HS-27A (cell line): ENCODE measurements at regions not wholly inside any gene's neighbourhood (a gene's known extent, or its start where the extent isn't known, plus 50 kb on each side); places are given as distances from the start of the nearest gene placed in this dataset.

Experiments
- DNase-seq: peaks from one replicate; pipeline ENCODE4 v3.0.0-alpha.2; 2012; ENCODE audit warnings: low read depth, missing footprints

DNA sequence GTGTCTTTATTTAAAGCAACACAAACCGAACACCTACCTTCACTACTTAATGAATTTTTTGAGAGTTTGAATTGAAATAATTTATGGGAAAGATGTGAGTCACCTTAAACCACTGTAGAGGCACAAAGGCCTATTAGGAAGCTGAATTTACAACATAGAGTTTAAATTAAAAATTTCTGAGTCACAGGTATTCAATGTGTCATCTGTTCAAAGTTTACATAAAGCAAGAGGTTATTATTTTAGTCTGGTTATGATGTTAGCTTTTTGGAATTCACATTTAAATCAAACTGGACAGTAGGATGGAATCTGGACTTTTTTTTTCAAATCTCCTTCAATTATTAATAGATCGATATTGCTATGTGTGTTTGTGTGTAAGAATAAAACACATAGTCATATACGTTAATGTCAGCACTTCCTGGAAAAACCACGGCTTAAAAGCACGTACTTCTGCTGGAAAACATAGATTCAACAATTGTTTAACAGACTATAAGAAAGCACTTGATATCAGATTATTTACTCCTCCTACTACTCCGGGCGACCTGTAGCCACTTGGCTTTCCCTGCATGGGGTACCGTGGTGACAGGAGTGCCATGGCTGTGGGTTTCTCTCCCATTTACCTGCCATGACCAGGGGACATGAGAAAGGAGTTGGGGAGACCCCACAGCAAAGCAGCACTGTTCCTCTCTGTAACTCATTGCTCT is 638.6 kb downstream of the SEMA5A start:
- peak; percentile 61 for DNase-seq

DNA sequence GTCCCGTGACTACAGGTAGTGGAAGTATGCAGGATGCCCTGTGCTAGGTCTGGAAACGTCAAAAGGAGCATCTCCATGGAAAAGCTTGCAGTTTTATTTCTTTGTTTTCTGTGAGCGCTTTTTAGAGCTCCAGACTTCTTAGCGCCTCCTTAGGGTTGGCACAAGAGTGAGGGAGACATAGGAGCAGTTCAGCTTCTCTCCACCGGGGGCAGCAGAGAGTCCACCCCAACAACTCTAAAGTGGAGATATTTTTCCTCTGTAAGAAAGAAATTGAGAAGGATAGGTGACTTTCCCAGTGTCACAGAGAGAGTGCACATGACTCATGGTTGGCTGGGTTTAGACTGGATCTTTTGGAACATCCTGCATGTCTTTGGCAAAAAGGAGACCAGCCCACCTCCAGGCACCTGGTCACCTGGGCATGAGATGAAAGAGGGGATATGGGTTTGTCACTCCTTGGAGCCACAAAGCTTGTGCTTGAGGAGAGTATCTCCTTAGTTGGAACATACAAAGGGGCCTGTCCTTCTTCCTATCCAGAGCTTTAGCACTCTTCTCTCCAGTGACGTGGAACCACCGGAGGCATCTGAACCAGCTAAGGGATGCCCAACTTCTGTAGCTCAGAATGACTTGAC is 637.7 kb downstream of the SEMA5A start:
- peak; percentile 35 for DNase-seq

DNA sequence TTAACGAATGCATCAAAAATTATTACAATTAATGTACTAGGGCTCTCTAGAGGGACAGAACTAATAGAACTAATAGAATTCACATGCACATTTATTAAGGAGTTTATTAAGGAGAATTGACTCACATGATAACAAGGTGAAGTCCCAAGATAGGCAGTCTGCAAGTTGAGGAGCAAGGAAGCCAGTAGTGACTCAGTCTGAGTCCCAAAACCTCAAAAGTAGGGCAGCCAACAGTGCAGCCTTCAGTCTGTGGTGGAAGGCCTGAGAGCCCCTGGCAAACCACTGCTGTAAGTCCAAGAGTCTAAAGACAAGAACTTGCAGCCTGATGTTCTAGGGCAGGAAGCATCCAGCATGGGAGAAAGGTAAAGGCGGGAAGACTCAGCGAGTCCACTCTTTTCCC is 633.8 kb downstream of the SEMA5A start:
- DNase-seq = no peak

DNA sequence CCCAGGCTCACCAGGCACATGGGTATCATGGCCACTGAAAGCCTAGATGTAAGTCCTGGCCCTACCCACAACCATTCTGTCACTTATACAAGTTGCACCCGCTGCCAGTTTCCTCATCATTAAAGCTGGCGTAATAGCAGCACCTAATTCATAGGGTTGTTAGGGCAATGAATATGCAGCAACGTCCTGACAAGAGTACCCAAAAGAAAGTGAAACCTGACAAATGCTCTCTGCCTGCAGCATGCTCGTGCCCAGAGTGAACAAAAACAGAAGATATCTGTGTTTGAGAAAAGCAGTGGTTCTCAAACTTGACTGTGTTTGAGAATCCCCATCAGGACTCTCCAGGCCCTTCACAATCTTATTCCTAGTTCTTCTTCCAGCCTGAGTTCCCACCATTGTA is 632.4 kb downstream of the SEMA5A start:
- no peak for DNase-seq

DNA sequence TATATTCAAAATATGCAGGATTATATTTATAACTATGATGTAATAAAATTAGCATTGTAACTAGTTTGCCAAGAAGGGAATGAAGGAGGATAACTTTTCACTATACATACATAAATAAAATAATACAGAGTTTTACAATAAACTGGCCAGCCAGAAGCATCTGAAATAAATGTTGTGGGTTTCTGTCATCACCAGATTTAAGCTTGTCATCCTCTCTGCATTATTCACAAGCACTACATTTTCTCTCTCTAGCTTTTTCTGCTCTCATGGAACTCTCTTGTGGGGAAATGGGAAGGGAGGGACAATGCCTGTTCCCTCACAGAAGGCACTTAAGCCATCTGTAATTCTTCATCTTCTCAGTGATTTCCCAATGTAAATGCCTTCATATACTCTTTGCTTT is 626.8 kb downstream of the SEMA5A start:
- DNase-seq = no peak

DNA sequence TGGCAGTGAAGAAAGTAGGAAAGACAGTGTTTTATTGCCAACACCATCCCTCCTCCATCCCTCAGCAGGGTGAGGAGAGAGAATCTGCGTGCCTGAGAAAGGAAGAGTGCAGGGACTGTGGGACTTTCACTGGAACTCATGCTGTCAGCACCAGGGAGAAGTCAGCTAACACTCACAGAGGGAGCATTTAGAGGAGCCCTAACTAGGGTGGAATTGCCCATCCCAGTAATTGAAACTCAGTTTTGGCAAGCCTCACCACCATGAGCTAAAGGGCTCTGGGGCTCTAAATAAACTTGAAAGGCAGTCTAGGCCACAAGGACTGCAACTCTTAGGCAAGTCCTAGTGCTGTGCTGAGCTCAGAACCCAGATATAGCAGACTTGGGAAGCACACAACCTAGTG is 622.3 kb downstream of the SEMA5A start:
- no peak for DNase-seq

DNA sequence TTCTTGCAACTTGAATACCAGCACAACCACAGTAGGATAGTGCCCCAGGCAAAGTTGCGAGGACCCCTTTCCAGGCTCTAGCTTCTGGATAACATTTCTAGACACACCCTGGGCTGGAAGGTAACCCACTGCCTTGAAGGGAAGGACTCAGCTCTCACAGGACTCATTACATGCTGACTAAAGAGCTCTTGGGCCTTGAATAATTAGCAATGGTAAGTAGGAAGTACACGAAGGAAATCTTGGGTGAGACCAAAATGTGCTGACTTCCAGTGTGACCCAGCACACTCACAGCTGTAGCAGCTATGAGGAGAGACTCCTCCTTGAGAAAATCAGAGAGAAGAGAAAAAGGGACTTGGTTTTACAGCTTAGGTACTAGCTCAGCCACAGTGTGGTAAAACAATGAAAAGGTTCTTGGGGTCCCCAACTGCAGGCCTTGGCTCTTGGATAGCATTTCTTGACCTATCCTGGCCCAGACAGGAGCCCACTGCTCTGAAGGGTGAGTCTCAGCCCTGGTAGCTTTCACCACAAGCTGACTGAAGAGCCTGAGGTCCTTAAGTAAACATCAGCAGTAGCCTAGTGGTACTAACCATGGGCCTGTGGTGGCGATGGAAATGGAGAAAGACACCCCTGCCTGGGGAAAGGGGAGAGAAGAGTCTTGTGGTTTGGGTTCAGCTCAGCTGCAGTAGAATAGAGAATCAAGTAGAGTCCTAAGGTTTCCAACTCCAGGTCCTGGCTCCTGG is 621.7 kb downstream of the SEMA5A start:
- DNase-seq = no peak

DNA sequence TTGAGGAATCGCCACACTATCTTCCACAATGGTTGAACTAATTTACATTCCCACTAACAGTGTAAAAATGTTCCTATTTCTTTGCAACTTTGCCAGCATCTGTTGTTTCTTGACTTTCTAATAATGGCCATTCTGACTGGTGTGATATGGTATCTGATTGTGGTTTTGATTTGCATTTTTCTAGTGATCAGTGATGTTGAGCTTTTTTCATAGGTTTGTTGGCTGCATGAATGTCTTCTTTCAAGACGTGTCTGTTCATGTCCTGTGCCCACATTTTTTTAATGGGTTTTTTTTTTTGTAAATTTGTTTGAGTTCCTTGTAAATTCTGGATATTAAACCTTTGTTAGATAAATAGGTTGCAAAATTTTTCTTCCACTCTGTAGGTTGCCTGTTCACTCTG is 615.9 kb downstream of the SEMA5A start:
- DNase-seq = no peak

DNA sequence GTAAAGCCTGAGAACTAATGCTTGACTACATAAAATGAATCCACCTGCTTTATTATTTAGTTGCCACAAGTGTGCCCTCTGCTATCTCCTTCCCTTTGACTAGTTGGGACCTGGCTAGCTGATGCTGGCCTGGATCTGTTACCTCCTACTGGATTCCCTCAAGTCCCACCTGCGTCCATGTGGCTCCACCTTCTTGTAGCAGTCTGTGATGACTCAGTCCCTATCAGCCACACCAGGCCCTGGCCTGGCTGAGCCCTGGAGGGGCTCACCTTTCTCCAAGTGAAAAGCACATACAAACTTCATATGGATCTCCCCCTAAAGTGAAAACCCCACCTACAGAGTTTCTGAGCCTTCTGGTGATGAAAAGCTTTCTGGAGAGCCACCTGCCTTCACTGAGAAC is 611.4 kb downstream of the SEMA5A start:
- no peak for DNase-seq

DNA sequence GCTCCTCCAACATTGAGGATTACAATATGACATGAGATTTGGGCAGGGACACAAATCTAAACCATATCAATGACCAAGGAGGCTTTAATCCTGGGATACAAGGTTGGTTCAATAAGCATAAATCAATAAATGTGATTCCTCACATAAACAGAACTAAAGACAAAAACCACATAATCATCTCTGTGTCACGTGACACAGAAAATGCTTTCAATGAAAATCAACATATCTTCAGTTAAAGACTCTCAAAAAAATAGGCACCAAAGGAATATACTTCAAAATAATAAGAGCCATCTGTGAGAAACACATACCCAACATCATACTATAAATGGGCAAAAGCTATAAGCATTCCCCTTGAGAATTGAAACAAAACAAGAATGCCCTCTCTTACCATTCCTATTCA is 604.9 kb downstream of the SEMA5A start:
- DNase-seq = no peak

DNA sequence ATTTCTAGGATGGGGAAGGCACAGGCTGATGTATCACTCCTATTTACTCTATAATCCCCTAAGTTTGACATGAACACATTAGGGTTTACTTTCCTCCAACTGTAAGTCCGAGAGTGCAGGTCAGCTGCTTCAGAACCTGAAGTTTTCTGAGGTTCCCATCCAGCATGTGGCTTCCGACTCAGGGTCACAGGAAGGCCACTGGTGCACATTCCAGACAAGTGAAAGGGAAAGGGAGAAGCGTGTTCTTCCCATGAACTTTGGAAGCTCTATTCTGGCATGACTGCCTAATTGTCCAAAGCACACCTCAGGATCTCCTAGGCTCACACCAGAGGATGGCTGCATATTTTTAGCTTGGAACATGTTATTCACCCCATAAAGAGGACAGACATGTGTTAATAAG is 602.6 kb downstream of the SEMA5A start:
- no peak for DNase-seq

DNA sequence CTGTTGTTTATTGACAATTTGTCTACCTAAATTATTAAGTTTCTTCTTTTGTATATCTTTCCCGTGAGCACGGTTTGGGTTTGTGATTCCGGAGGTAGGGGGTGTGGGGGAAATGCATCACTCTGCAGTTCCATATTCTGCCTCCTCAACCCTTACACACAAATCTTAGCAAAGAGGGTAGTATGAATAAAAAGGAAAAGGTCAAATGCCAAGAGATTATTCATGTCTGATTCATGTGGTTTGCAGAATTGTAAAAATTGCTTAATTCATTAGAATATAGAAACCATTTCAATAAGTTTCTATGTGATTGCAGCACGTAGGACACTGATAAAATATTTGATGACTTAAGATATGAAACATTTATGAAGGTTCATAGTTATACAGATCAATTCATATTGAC is 601.9 kb downstream of the SEMA5A start:
- no peak for DNase-seq

DNA sequence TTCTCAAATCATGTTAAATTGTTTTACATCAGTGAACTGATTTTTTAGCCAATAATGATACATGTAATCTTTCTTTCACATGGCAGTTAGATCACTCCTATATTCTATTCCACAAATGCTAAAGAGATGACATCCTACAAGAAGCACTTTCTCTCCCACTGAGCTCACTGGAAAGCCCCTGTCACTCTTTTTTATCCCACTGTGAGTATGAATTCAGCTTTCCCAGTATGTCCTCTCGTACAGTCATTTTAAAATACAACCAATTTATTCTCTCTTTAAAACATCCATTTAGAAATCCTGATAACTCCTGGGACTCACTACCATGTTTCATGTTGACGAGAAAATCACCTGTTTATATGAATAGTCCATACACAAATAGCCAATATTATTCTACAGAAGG is 599.9 kb downstream of the SEMA5A start:
- no peak for DNase-seq

DNA sequence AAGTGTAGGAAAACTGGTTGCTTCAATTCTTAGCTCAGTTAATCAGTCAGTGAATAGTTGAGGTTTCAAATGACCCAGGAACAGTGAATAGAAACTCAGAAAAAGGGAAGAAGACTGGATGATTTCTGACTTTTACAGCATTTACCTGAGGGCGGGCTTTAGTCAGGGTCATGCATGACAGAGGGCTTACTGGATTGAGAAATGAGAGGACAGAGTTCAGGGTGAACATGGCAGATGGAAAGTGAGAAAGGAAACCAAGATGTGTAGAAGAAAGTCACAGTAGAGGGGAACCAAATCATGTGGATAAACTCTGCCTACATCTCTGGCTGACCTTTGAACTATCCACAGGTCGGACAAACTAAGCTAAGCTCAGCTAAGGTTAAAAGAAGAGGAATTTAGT is 596.0 kb downstream of the SEMA5A start:
- no peak for DNase-seq

DNA sequence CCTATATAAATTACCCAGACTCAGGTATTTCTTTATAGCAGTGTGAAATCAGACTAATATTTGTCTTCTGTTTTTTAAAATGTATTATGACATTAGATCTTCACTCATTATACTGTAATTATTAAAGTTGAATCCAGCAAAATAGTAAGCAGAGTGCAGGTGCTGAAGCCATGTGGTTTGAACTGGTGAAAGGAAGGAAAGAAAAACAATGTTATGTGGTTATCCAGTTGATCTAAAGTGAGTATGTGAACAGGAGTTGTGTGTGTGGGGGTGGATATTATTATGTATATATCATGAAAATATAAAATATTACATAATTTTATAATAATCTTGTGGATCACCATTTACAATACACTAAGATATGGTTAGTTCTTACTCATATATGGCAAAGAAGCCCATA is 593.7 kb downstream of the SEMA5A start:
- DNase-seq = no peak

DNA sequence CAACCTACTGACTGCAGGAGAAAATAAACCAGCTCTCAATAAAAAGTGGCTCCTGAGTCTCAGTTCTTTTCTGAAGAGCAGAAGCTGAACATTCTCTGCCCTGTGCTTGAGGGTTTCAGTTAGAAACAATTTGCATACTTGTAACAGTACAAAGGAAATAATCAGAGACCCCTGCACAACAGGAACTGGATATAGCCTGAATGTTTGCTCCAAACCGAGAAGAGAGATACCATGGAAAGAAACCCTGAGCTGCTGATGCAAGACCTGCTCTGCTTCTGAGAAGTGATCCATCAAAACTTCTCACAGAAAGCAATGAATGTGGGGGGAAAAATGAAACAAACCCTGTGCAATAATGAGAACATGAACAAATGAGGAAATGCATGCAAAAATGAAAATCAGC is 592.9 kb downstream of the SEMA5A start:
- no peak for DNase-seq

DNA sequence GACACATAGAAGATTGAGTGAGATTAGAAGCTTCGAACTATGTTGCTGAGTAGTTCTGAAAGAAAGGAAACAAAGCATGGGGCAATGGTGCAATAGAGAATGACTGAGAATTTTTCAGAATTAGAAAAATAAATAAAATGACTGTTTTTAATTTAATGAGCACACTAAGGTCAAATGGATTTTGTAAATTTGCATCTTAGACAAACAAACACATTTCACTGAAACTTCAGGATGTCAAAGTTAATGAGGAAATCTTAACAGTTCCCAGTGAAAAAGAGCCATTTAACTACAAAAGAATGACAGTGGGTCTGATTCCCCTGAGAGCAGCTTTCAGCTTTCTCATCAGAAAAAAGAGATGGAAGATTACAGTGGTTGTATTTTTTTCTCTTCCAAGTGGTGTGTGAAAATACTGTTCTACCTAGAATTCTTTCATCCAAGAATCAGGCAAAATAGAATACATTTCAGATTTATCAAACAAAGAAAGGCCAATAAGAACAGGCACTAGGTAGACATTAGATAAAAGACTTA is 591.9 kb downstream of the SEMA5A start:
- DNase-seq = no peak

DNA sequence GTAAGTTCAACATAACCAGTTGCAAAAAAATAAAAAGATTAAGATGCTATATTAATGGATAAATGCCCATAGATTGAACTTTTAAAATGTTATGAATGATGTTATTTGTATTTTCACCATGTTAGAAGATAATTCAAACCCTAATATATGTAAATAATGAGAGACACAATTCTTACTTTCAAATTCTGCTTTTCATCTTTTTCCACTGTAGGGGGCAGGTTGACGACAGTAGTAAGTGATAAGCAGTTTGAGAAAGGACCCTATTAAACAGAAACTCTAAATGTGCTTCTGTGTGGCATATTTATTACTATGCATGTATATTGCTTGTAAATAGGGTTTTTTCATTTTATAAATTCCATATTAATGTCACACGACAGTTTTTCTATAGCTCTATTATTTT is 591.1 kb downstream of the SEMA5A start:
- no peak for DNase-seq

DNA sequence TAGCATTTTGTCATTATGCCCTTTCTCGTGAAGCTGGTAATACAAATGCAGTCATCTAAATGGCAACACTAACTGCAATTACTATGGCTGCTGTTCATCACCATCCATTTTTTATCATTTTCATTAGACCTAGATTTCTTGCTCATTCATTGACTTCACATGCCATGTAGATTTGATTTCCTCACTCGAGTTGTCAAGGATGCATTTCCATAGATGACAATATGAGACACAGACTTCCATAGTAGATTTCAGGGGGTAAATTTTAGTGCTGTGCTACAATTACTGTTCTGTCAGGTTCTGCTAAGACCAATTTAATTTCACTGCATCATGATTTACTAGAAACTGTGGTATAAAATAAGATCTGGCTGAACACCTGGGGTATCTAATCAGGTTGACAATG is 589.2 kb downstream of the SEMA5A start:
- DNase-seq = no peak

DNA sequence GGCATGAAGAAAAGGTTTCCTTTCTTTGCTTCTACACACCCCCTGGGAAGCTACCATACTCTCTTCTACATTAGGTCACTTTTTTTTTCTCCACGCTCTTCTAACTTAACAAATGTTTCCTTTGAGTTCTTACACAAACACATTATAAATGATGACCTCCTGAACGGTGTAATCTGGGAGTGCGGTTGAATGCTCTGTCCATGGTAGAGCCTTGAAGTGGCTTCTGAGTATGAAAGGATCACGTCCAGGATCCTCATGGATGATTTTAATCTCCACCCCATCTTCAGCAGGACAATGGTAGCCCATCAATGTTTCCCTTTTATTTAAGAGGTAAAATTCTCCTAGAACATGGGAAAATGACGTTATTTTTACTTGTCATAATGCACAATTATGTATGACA is 587.3 kb downstream of the SEMA5A start:
- DNase-seq = no peak

DNA sequence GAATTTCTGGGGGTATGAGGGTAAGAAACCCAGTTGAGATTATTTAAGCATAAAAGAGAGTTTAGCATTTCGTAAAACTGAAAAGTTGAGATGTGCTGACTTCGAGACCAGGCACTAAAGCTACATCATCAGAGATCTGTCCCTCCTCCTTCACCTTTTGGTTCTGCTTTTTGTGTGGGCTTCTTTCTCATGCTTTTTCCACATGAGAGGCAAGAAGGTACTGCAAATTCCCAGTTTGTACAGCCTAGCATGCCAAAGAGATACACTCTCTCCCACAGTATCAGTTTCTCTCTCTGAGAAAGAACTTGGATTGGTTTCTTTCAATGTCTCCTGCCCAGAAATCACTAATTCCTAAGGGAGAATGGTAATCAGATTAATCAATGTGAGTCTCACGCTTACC is 584.7 kb downstream of the SEMA5A start:
- no peak for DNase-seq

DNA sequence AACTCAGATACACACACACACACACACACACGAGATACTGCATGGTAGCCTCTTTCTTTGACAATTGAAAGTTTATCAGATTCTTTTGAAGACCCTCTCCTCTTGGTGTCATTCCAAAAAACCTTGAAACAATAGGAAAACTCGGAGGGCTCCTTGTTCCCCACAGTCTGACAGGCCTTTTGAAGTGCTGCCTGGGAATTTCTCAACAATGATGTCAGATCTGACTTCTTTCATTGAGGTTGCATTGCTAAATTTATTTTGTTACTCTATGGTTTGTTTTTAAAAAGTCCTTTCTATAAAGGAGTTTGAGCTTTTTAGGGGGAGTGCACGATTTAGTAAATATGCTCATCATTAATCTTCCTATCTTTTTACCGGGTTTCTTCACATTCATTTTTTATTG is 583.9 kb downstream of the SEMA5A start:
- DNase-seq = no peak

DNA sequence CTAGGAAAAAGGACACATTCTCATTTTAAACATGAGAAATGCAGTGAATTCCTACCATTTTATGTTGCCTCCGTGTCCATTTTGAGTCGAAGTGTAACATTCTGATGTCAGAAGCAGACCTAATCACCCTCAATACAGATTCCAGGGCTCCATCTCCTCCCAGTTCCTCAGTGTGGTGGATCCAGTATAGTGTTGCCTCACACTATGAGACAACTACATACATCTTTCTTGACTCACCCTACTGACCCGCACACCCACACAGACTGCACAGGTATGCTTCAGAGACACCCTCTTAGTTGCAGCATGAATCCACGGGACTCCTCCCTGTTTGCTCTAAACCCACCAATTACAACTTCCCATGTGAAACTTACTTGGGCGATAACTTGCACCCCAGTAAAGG is 564.9 kb downstream of the SEMA5A start:
- no peak for DNase-seq
